Uterus (tissue), 2 donors: ENCODE measurements at regions not wholly inside any gene's neighbourhood (a gene's known extent, or its start where the extent isn't known, plus 50 kb on each side); places are given as distances from the start of the nearest gene placed in this dataset.

ENCODE experiments used
- CTCF ChIP-seq, 4 experiments: fragments of 200-600 bp in 2 of 4; fragments of 450-650 bp in 2 of 4; sonication (generic) in 2 of 4; IDR thresholded peaks; one replicate each; pipeline ENCODE4 v1.5.1; 2016 to 2019; ENCODE audit warnings: antibody characterized with exemption in 4 of 4, mild to moderate bottlenecking in 2 of 4, moderate library complexity in 1 of 4
- POLR2A ChIP-seq, 2 donors: fragments of 450-650 bp; IDR thresholded peaks; one replicate each; pipeline ENCODE4 v1.6.1; 2016; ENCODE audit warnings: antibody characterized with exemption in 2 of 2, mild to moderate bottlenecking in 1 of 2, moderate library complexity in 1 of 2

- TF ChIP-seq CTCF (IDR thresholded peaks at IDR 0.05) = no peak
- TF ChIP-seq POLR2A (IDR thresholded peaks at IDR 0.05) = no peak
Observed at GRCh38 chr4:132169660-132170059, 979.4 kb upstream of the PCDH10 start.
